HFF-Myc (cell line): ENCODE measurements at regions not wholly inside any gene's neighbourhood (a gene's known extent, or its start where the extent isn't known, plus 50 kb on each side); places are given as distances from the start of the nearest gene placed in this dataset.
"Not testable (repeated sequence)": the region's sequence is repeated elsewhere in the genome, so short reads cannot be mapped to it uniquely, and the experiment has no call there.

Experiments
- DNase-seq: peaks from one replicate; pipeline ENCODE4 v3.0.0-alpha.2; 2011; ENCODE audit warnings: low read depth; ENCODE audit errors: extremely low read depth
- H3K4me3 ChIP-seq: replicated peaks from 2 replicates; pipeline ENCODE4 v1.5.1; 2011; ENCODE audit warnings: low read depth, mild to moderate bottlenecking, control low read depth, low read length
- TF ChIP-seq, protein P1 (sequence below): IDR thresholded peaks from 2 replicates; pipeline ENCODE4 v1.5.1; 2012; ENCODE audit warnings: mild to moderate bottlenecking, low read depth, low read length, control low read depth; ENCODE audit errors: missing control alignments

DNA sequence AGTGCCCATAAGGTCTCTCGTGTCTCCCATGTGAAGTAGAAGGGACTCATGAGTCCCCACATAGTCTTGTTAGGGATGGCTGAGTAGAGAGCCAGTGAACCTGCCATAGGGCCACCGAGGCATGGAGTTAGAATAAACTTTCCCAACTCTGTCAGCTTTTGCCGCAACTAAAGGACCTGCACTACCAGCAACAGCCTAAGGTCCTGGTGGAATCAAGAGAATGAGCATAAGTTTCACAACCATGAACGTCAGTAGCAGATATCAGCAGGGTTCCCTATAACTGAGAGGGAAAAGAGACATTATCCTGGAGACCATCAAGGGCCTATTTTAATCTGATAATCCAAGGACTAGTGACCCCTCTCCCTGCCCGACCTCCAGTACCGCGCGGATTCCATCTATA lies 60.3 kb upstream of the FNDC3B start:
- TF ChIP-seq, protein P1, sequence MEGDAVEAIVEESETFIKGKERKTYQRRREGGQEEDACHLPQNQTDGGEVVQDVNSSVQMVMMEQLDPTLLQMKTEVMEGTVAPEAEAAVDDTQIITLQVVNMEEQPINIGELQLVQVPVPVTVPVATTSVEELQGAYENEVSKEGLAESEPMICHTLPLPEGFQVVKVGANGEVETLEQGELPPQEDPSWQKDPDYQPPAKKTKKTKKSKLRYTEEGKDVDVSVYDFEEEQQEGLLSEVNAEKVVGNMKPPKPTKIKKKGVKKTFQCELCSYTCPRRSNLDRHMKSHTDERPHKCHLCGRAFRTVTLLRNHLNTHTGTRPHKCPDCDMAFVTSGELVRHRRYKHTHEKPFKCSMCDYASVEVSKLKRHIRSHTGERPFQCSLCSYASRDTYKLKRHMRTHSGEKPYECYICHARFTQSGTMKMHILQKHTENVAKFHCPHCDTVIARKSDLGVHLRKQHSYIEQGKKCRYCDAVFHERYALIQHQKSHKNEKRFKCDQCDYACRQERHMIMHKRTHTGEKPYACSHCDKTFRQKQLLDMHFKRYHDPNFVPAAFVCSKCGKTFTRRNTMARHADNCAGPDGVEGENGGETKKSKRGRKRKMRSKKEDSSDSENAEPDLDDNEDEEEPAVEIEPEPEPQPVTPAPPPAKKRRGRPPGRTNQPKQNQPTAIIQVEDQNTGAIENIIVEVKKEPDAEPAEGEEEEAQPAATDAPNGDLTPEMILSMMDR, result no peak

DNA sequence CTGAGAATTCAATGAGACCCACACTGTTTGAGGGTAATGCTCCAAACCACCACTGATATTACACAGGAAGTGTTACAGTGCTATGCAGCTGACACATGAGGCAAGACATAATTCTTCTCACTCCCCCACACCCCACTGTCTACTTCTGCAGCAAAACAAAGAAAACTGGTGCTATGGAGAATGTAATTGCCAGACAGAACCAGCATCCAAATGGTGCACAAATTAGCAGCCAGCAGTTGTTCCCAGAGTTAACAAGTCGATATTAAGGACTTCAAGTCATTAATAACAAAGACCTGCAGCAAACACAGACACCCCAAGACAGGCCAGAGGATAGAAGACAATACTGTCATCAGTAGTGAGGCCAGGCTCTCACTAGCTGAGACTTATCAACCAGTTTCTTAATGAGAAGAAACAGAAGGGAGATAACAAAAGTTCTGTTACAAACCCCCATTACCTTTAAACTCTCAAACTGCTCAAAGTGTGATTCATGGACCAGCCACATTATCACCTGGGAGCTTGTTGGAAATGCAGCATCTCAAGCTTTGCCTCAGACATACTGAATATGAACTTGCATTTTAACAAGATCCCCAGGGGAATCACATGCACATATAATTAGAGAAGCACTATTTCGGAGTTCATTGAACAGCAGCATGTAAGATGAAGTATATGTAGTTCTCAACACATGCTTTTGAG lies 58.7 kb upstream of the FNDC3B start:
- no peak overlapping the region for H3K4me3 ChIP-seq
- TF ChIP-seq, protein P1, result no peak
- no peak for DNase-seq

More for the DNA sequence above, 60.3 kb upstream of the FNDC3B start:
- no peak for DNase-seq
- no peak overlapping the region for H3K4me3 ChIP-seq

GRCh38 chr3:171981271-171981605 lies 58.1 kb upstream of the FNDC3B start:
- no peak overlapping the region for H3K4me3 ChIP-seq
- TF ChIP-seq, protein P1, result no peak
- no peak for DNase-seq

GRCh38 chr3:171982828-171983227 lies 56.5 kb upstream of the FNDC3B start:
- TF ChIP-seq, protein P1, result no peak
- DNase-seq, result peak; percentile 72
- H3K4me3 ChIP-seq, result no peak overlapping the region

DNA sequence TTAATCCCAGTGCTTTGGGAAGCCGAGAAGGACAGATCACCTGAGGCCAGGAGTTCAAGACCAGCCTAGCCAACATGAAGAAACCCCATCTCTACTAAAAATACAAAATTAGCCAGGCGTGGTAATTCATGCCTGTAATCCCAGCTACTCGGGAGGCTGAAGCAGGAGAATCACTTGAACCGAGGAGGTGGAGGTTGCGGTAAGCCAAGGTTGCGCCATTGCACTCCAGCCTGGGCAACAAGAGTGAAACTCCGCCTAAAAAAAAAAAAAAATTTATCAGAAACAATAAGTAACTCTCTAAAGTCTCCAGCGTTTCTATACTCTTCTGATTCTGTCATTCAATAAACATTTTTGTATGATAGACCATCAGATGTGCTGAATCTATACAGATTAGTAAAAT lies 55.7 kb upstream of the FNDC3B start:
- H3K4me3 ChIP-seq, result not testable (repeated sequence)

DNA sequence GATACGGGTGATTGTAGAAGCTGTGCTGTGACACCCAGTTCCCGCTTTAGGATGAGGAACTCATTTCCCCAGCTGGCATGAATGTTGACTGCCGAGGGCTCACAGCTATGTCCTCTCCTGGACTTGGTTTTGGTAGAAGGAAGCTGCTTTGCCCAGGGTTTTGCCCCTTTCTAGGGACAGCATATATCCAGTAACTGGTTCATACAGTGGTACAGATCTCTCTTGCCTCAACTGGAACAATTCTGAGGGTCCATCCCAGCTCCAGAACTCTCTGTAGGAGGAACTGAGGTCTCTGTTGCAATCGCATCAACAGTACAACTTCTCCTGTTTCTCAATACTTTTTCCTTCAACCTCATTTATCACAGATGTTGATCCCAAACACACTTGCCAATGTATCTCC lies 54.5 kb upstream of the FNDC3B start:
- TF ChIP-seq, protein P1, result no peak
- DNase-seq, result no peak
- no peak overlapping the region for H3K4me3 ChIP-seq

More for the DNA sequence above, 55.7 kb upstream of the FNDC3B start:
- DNase-seq, result not testable (repeated sequence)

DNA sequence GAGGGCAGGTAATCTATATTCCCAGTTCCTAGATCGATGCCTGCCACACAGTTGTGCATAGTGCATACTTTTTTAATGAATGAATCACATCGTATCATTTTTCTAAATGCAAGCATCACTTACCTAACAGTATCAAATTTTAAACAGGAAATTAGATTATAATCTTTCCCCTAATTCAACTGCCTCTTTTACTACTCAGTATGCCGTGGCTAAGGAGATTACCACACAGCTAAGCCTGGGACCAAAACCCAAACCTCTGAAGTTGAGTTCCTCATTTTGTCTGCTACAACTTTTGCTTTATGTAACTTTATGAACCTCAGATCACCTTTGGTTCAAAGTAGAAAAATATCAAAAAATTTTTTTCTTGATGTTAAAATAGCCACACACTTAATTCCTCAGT lies 53.2 kb upstream of the FNDC3B start:
- TF ChIP-seq, protein P1, result no peak
- no peak for DNase-seq
- H3K4me3 ChIP-seq, result no peak overlapping the region
